Liver (tissue), 8 donors: ENCODE measurements at regions not wholly inside any gene's neighbourhood (a gene's known extent, or its start where the extent isn't known, plus 50 kb on each side); places are given as distances from the start of the nearest gene placed in this dataset.
"Not testable (repeated sequence)": the region's sequence is repeated elsewhere in the genome, so short reads cannot be mapped to it uniquely, and the experiment has no call there.

Experiments used
- DNase-seq: peaks from one replicate; pipeline ENCODE4 v3.0.0-alpha.2; 2017; ENCODE audit warnings: low spot score
- H3K27ac ChIP-seq, 2 donors: one replicate each; pipeline ENCODE4 v1.7.0; 2013; ENCODE audit warnings: inconsistent platforms in 2 of 2, low read length in 2 of 2, control low read depth in 1 of 2, low read depth in 1 of 2, mild to moderate bottlenecking in 1 of 2
- H3K27me3 ChIP-seq, 4 donors: one replicate each; pipeline versions ENCODE4 v1.6.1 to v1.7.0; 2013; ENCODE audit warnings: low read length in 3 of 4, inconsistent platforms in 1 of 4, mild to moderate bottlenecking in 1 of 4, moderate library complexity in 1 of 4; ENCODE audit not compliant: control insufficient read depth in 4 of 4, insufficient read depth in 4 of 4
- H3K36me3 ChIP-seq, 4 donors: one replicate each; pipeline versions ENCODE4 v1.6.1 to v1.7.0; 2013; ENCODE audit warnings: low read length in 3 of 4, mild to moderate bottlenecking in 3 of 4, low read depth in 1 of 4, moderate library complexity in 1 of 4; ENCODE audit not compliant: control insufficient read depth in 4 of 4, insufficient read depth in 3 of 4
- H3K4me1 ChIP-seq, 4 donors: one replicate each; pipeline versions ENCODE4 v1.6.1 to v1.7.0; 2013; ENCODE audit warnings: low read length in 3 of 4, mild to moderate bottlenecking in 3 of 4, moderate library complexity in 1 of 4; ENCODE audit not compliant: control insufficient read depth in 4 of 4, insufficient read depth in 4 of 4
- H3K4me3 ChIP-seq, 3 donors: one replicate each; pipeline versions ENCODE4 v1.6.1 to v1.7.0; 2013; ENCODE audit warnings: low read length in 3 of 3, control low read depth in 1 of 3, low read depth in 1 of 3, mild to moderate bottlenecking in 1 of 3
- H3K9ac ChIP-seq, 2 donors: one replicate each; pipeline ENCODE4 v1.7.0; 2013; ENCODE audit warnings: low read length in 2 of 2, mild to moderate bottlenecking in 2 of 2, moderate library complexity in 2 of 2, control low read depth in 1 of 2, low read depth in 1 of 2
- H3K9me3 ChIP-seq, 4 donors: one replicate each; pipeline versions ENCODE4 v1.6.1 to v1.7.0; 2013; ENCODE audit warnings: low read length in 3 of 4; ENCODE audit not compliant: control insufficient read depth in 4 of 4
- ATF3 ChIP-seq: IDR thresholded peaks from 2 replicates; pipeline ENCODE4 v1.6.1; 2016; ENCODE audit warnings: antibody characterized with exemption
- FOXA1 ChIP-seq: IDR thresholded peaks from 2 replicates; pipeline ENCODE4 v1.6.1; 2016; ENCODE audit warnings: antibody characterized with exemption
- GABPA ChIP-seq, 2 donors: IDR thresholded peaks in 1 of 2; conservative IDR thresholded peaks in 1 of 2; 2 replicates each; pipeline ENCODE4 v1.6.1; 2016; ENCODE audit warnings: antibody characterized with exemption in 2 of 2, mild to moderate bottlenecking in 1 of 2, moderate library complexity in 1 of 2
- HNF4A ChIP-seq, 2 donors: conservative IDR thresholded peaks; 2 replicates each; pipeline ENCODE4 v1.6.1; 2016; ENCODE audit warnings: antibody characterized with exemption in 2 of 2, mild to moderate bottlenecking in 2 of 2
- HNF4G ChIP-seq: IDR thresholded peaks from 2 replicates; pipeline ENCODE4 v1.6.1; 2016; ENCODE audit warnings: antibody characterized with exemption
- NR2F2 ChIP-seq: IDR thresholded peaks from 2 replicates; pipeline ENCODE4 v1.6.1; 2016; ENCODE audit warnings: antibody characterized with exemption
- RAD21 ChIP-seq, 2 donors: IDR thresholded peaks; 2 replicates each; pipeline ENCODE4 v1.6.1; 2016; ENCODE audit warnings: antibody characterized with exemption in 2 of 2, mild to moderate bottlenecking in 2 of 2
- RXRA ChIP-seq, 2 donors: IDR thresholded peaks; 2 replicates each; pipeline ENCODE4 v1.6.1; 2017 to 2018; ENCODE audit warnings: antibody characterized with exemption in 2 of 2, mild to moderate bottlenecking in 1 of 2
- SP1 ChIP-seq: IDR thresholded peaks from 2 replicates; pipeline ENCODE4 v1.6.1; 2018; ENCODE audit warnings: antibody characterized with exemption, mild to moderate bottlenecking
- TAF1 ChIP-seq: conservative IDR thresholded peaks from 2 replicates; pipeline ENCODE4 v1.6.1; 2016; ENCODE audit warnings: antibody characterized with exemption, mild to moderate bottlenecking
- YY1 ChIP-seq: IDR thresholded peaks from 2 replicates; pipeline ENCODE4 v1.6.1; 2016; ENCODE audit warnings: antibody characterized with exemption, mild to moderate bottlenecking
- ZBTB33 ChIP-seq: IDR thresholded peaks from 2 replicates; pipeline ENCODE4 v1.6.1; 2016; ENCODE audit warnings: antibody characterized with exemption
- WGBS: extraction: QIAGEN DNeasy Blood & Tissue Kit; methylation state at CpG from one replicate; pipeline ENCODE4 v1.1.7; 2013; 5-methylcytosine and 5-hydroxymethylcytosine counted together
- TF ChIP-seq, protein P1 (sequence below): IDR thresholded peaks from 2 replicates; pipeline ENCODE4 v1.6.1; 2016; ENCODE audit warnings: antibody characterized with exemption
- TF ChIP-seq, protein P2 (sequence below): fragments of 150-350 bp; IDR thresholded peaks from 2 replicates; pipeline ENCODE4 v1.5.1; 2017; ENCODE audit warnings: improper control_type of control experiment, low read depth, low read length; ENCODE audit not compliant: missing input control
- TF ChIP-seq, protein P3 (sequence below): IDR thresholded peaks from 2 replicates; pipeline ENCODE4 v1.6.1; 2016; ENCODE audit warnings: antibody characterized with exemption, mild to moderate bottlenecking
- donor health status: healthy.
- donor health status: healthy.
- donor health status: healthy.
- donor health status: healthy.
- donor health status: healthy.

GRCh38 chr16:54734156-54734555 is 196.5 kb upstream of the IRX5 start:
- no peak overlapping the region for H3K27ac ChIP-seq
- H3K27me3 ChIP-seq: peaks cover 0 to 8% (median 0%) of the 10 kb centered on the region in 4 donors
- TF ChIP-seq, protein P1, sequence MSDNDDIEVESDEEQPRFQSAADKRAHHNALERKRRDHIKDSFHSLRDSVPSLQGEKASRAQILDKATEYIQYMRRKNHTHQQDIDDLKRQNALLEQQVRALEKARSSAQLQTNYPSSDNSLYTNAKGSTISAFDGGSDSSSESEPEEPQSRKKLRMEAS: no peak
- TF ChIP-seq ZBTB33 (no peak), RXRA (IDR thresholded peaks at IDR 0.05) (no peak), FOXA1 (no peak), HNF4A (conservative IDR thresholded peaks at IDR 0.05) (no peak), NR2F2 (no peak), TAF1 (no peak), HNF4G (no peak), YY1 (no peak)
- TF ChIP-seq, protein P2, sequence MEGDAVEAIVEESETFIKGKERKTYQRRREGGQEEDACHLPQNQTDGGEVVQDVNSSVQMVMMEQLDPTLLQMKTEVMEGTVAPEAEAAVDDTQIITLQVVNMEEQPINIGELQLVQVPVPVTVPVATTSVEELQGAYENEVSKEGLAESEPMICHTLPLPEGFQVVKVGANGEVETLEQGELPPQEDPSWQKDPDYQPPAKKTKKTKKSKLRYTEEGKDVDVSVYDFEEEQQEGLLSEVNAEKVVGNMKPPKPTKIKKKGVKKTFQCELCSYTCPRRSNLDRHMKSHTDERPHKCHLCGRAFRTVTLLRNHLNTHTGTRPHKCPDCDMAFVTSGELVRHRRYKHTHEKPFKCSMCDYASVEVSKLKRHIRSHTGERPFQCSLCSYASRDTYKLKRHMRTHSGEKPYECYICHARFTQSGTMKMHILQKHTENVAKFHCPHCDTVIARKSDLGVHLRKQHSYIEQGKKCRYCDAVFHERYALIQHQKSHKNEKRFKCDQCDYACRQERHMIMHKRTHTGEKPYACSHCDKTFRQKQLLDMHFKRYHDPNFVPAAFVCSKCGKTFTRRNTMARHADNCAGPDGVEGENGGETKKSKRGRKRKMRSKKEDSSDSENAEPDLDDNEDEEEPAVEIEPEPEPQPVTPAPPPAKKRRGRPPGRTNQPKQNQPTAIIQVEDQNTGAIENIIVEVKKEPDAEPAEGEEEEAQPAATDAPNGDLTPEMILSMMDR: no peak
- no peak overlapping the region for H3K9ac ChIP-seq
- no peaks in the 10 kb centered on the region for H3K4me1 ChIP-seq
- WGBS: 52% methylated on average over 1 of the region's 1 CpG
- H3K36me3 ChIP-seq: no peaks in the 10 kb centered on the region
- no peaks in the 10 kb centered on the region for H3K9me3 ChIP-seq
- no peak for DNase-seq
- no peak overlapping the region for H3K4me3 ChIP-seq

- H3K9ac ChIP-seq, H3K36me3 ChIP-seq, DNase-seq, H3K27me3 ChIP-seq, H3K9me3 ChIP-seq, H3K4me3 ChIP-seq, H3K27ac ChIP-seq, H3K4me1 ChIP-seq: not testable (repeated sequence)
- 90% methylated on average over 1 of the region's 1 CpG for WGBS
These were observed 203.0 kb upstream of the IRX5 start for GRCh38 chr16:54727696-54728095.

- Histone ChIP-seq H3K9me3 (no peaks in the 10 kb centered on the region), H3K9ac (no peak overlapping the region)
- 87% methylated on average over 3 of the region's 3 CpGs for WGBS
These were observed 206.2 kb upstream of the IRX5 start for GRCh38 chr16:54724346-54724925.

More at GRCh38 chr16:54724346-54724925, 206.2 kb upstream of the IRX5 start:
- Histone ChIP-seq H3K27ac (no peak overlapping the region), H3K4me3 (no peak overlapping the region), H3K27me3 (peaks cover 0 to 4% (median 0%) of the 10 kb centered on the region in 4 donors), H3K36me3 (no peaks in the 10 kb centered on the region), H3K4me1 (no peaks in the 10 kb centered on the region)
- no peak for TF ChIP-seq SP1
- no peak for TF ChIP-seq RAD21 (IDR thresholded peaks at IDR 0.05)
- no peak for TF ChIP-seq FOXA1
- TF ChIP-seq, protein P3, sequence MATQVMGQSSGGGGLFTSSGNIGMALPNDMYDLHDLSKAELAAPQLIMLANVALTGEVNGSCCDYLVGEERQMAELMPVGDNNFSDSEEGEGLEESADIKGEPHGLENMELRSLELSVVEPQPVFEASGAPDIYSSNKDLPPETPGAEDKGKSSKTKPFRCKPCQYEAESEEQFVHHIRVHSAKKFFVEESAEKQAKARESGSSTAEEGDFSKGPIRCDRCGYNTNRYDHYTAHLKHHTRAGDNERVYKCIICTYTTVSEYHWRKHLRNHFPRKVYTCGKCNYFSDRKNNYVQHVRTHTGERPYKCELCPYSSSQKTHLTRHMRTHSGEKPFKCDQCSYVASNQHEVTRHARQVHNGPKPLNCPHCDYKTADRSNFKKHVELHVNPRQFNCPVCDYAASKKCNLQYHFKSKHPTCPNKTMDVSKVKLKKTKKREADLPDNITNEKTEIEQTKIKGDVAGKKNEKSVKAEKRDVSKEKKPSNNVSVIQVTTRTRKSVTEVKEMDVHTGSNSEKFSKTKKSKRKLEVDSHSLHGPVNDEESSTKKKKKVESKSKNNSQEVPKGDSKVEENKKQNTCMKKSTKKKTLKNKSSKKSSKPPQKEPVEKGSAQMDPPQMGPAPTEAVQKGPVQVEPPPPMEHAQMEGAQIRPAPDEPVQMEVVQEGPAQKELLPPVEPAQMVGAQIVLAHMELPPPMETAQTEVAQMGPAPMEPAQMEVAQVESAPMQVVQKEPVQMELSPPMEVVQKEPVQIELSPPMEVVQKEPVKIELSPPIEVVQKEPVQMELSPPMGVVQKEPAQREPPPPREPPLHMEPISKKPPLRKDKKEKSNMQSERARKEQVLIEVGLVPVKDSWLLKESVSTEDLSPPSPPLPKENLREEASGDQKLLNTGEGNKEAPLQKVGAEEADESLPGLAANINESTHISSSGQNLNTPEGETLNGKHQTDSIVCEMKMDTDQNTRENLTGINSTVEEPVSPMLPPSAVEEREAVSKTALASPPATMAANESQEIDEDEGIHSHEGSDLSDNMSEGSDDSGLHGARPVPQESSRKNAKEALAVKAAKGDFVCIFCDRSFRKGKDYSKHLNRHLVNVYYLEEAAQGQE: no peak
- no peak for TF ChIP-seq GABPA (IDR thresholded peaks at IDR 0.05 in 1 of 2, conservative IDR thresholded peaks at IDR 0.05 in 1 of 2)
- TF ChIP-seq, protein P1: no peak
- no peak for TF ChIP-seq ATF3
- TF ChIP-seq RXRA (IDR thresholded peaks at IDR 0.05): no peak
- TF ChIP-seq HNF4G: no peak
- no peak for TF ChIP-seq YY1
- TF ChIP-seq, protein P2: no peak
- DNase-seq: no peak
